Activated CD4-positive, alpha-beta T cell treated with anti-CD3 and anti-CD28 coated beads, Interleukin-2, amount 10 ng/mL, durations not matched to agents 7 days and 5 days (primary cell): ENCODE measurements at regions not wholly inside any gene's neighbourhood (a gene's known extent, or its start where the extent isn't known, plus 50 kb on each side); places are given as distances from the start of the nearest gene placed in this dataset.

ENCODE experiments used
- CTCF ChIA-PET: fragments of 350-600 bp; sonication (Branson Sonifier 250); formaldehyde crosslinking; loops from one replicate; lab custom pipeline; 2021; ENCODE audit warnings: antibody characterized with exemption; lab: Charles Lee
- POLR2A ChIA-PET: fragments of 350-600 bp; sonication (Branson Sonifier 250); formaldehyde crosslinking; loops from one replicate; lab custom pipeline; 2021; ENCODE audit warnings: antibody characterized with exemption; lab: Charles Lee
- DNase-seq: peaks from one replicate; pipeline ENCODE4 v3.0.0-alpha.2; 2020
- H3K27ac Mint-ChIP-seq: one replicate; pipeline ENCODE4 v1.8.0; 2021; ENCODE audit warnings: mild to moderate bottlenecking, moderate library complexity, mixed read lengths
- H3K27me3 Mint-ChIP-seq: one replicate; pipeline ENCODE4 v1.8.0; 2021; ENCODE audit warnings: mixed read lengths
- H3K36me3 Mint-ChIP-seq: one replicate; pipeline ENCODE4 v1.8.0; 2021; ENCODE audit warnings: low read depth, mixed read lengths
- H3K4me1 Mint-ChIP-seq: one replicate; pipeline ENCODE4 v1.8.0; 2021; ENCODE audit warnings: mixed read lengths
- H3K4me3 Mint-ChIP-seq: one replicate; pipeline ENCODE4 v1.8.0; 2021; ENCODE audit warnings: mild to moderate bottlenecking, moderate library complexity, mixed read lengths
- H3K9me3 Mint-ChIP-seq: one replicate; pipeline ENCODE4 v1.8.0; 2021; ENCODE audit warnings: mixed read lengths

DNA sequence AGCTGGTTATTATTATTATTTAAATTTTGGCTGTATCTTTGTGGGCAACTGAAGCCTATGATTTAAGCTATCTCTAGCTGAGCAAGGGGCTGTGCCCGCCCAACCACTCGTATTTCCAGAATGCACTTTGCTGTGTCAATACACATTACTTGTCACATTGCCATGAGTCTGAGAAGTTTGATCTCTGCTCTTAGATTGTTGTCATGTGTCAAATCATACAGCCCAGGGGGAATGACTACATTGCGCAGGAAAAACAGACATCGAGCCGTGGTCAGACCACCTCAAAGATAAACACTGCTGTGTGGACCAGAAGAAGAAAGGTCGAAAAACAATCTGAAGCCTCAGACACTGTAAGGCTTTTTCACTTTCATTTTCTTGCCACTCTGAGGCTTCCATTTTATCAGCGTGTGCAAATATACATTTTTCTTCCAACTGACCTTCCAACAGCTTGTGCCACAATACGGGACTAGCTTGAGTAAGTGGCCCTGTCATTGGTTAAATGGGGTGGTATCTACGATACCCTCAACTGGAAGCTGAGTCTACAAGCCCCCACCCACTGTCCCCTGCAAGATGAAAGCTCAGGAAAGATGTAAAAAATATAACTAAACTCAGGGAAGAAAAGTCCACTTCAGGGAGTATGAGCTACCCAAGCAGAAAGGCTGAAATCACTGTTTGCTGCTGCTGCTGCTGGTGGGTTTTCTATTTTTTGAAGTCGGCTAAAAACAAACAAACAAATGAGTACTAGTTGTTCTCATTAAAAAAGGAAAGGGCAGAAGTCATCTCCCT is 603.0 kb downstream of the BNC2 start:
- Mint-ChIP-seq H3K27ac (no peak overlapping the region), H3K4me3 (no peak overlapping the region), H3K9me3 (no peaks in the 10 kb centered on the region), H3K4me1 (peaks cover 7% of the 10 kb centered on the region), H3K36me3 (no peaks in the 10 kb centered on the region), H3K27me3 (no peaks in the 10 kb centered on the region)
- ChIA-PET POLR2A (no interaction called here), CTCF (no interaction called here)
- DNase-seq = no peak

DNA sequence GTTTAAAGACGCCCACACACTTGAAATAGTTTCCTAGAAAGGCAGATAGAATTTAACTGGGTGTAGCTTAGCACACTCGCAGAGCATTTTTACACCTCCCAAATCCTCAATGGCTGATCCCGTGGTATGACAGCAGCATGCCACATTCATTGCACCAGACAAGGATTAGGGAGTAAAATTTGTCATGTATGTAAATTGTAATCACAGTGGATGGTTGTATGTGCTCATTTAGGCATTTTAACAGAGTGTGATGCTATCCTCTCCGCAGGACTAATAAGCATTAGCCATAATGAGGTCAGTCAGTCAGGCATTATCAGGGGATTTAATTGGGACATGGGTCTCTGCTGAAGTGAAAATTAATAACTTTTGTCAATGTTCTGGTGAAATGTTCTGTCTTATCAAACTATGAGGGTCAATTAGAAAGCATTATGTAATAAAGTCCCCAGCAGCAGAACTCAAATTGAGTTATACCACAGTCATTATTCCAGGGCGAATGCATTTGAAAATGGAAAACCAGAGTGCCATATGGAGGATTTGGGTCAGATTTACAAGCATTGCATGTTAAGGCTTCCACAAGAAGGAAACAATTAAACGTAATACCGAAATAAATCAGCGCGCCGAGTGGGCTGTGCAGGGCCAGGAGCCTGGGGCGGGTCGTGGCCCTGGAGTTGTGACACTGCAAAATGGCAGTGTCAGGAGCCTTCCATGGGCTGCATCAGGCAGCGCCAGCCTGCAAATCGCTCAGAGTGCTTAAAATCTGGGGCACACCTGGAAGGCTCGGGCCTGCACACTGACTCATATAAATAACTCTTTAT is 602.2 kb downstream of the BNC2 start:
- ChIA-PET POLR2A (no interaction called here), CTCF (no interaction called here)
- Mint-ChIP-seq H3K27me3 (no peaks in the 10 kb centered on the region), H3K9me3 (no peaks in the 10 kb centered on the region), H3K4me3 (no peak overlapping the region), H3K36me3 (no peaks in the 10 kb centered on the region), H3K4me1 (peaks cover 7% of the 10 kb centered on the region), H3K27ac (no peak overlapping the region)
- DNase-seq = no peak

DNA sequence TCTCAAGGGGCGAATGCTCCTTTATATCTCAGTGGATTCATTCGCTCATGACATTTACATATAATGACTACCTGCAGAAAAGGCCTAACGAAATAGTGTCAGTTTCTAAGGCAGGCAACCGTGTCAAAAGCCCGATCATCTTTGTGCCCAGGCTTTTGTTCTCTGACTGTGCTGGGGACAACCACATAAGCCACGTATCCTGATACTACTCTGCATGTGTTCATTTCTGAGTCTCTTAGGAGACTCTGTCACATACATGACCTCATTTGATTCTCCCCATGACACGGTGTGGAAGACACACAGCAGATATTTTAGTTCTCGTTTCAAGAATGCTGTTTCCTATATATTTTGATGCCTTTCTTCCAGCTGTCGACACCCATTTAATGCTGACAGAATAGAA is 598.5 kb downstream of the BNC2 start:
- H3K36me3 Mint-ChIP-seq = no peaks in the 10 kb centered on the region
- no peak for DNase-seq
- H3K4me3 Mint-ChIP-seq = no peak overlapping the region
- H3K9me3 Mint-ChIP-seq = no peaks in the 10 kb centered on the region
- no peak overlapping the region for H3K27ac Mint-ChIP-seq
- CTCF ChIA-PET = no interaction called here
- H3K4me1 Mint-ChIP-seq = peaks cover 4% of the 10 kb centered on the region
- POLR2A ChIA-PET = no interaction called here
- H3K27me3 Mint-ChIP-seq = no peaks in the 10 kb centered on the region

DNA sequence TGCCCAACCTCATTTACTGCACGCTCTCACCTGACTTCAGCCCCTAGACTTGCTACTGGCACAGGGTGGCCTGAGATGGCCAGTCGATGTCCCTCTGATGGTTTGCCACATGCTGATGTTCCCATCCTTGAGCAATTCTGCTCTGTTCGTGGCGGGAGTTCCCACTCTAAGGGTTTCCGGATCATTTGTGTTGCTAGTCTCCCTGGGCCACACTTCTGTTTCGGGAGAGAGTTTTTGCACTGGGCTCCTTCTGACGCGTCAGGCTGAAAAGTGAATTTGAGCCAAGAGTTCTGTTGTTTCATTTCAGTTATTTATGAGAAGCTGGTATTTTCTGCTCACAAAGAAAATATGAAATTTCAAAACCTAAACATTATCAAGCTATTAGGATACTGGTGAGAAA is 597.7 kb downstream of the BNC2 start:
- POLR2A ChIA-PET = no interaction called here
- DNase-seq = no peak
- Mint-ChIP-seq H3K36me3 (no peaks in the 10 kb centered on the region), H3K27me3 (no peaks in the 10 kb centered on the region), H3K27ac (no peak overlapping the region), H3K9me3 (no peaks in the 10 kb centered on the region), H3K4me3 (no peak overlapping the region), H3K4me1 (no peaks in the 10 kb centered on the region)
- CTCF ChIA-PET = no interaction called here

DNA sequence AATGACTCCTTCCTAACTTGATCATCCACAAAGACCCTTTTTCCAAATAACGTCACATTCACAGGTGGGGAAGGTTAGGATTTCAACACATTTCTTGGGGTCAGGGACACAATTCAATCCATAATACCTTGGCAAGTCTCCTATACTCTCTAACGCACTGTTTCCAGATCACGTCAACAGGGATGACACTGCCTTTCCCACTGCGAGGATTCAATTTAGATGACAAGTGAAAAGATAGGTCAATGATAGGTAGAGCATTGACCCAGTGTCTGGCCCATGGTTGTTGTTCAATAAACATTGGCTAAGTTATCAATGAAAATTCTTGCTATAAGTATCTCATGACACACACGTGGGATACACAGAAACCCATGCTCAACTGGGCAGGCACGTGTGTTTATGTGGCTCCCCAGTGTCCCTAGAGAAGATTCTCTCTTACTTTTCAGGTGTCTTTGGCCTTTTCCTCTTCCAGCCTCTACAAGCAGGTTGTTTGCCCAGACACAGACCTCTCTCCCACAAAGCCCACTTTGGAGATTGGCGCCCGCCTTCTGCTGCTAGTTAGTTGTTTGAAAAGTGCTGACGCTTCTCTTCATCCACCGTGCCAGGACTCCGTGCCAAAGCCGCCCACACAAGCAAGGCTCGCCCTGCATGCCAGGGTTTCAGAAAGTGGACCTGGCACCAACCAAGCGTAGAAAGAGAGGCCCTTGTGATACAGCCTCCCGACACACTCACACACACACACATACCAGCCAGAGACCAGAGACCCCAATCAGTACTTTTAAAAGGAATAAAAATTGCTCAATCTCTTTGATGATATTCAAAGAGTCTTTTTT is 594.5 kb downstream of the BNC2 start:
- no peaks in the 10 kb centered on the region for H3K27me3 Mint-ChIP-seq
- no peaks in the 10 kb centered on the region for H3K4me1 Mint-ChIP-seq
- no peaks in the 10 kb centered on the region for H3K36me3 Mint-ChIP-seq
- no peaks in the 10 kb centered on the region for H3K9me3 Mint-ChIP-seq
- ChIA-PET POLR2A (no interaction called here), CTCF (no interaction called here)
- no peak overlapping the region for H3K27ac Mint-ChIP-seq
- no peak for DNase-seq
- H3K4me3 Mint-ChIP-seq = no peak overlapping the region

DNA sequence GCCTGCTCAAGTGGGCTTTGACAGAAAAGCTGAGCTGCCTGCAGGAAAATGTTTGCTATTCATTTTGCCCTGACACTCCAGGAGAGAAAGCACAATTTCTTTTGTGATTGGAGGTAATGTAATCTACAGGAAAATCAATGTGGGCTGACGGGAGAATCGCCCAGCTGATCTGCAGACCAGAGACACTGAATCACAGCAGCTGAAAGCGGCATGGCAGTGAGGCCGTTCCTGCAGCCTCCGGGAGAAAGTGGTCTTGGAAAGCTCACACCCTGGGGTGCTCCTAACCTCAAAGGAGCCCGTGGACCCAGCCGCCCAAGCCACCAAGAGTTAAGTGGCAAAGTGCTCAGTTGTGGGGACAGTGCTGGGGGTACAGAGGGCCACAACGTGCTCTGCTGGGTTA is 593.6 kb downstream of the BNC2 start:
- Mint-ChIP-seq H3K27ac (no peak overlapping the region), H3K27me3 (no peaks in the 10 kb centered on the region), H3K4me1 (no peaks in the 10 kb centered on the region), H3K4me3 (no peak overlapping the region), H3K9me3 (no peaks in the 10 kb centered on the region), H3K36me3 (no peaks in the 10 kb centered on the region)
- DNase-seq = no peak
- CTCF ChIA-PET = no interaction called here
- POLR2A ChIA-PET = no interaction called here

DNA sequence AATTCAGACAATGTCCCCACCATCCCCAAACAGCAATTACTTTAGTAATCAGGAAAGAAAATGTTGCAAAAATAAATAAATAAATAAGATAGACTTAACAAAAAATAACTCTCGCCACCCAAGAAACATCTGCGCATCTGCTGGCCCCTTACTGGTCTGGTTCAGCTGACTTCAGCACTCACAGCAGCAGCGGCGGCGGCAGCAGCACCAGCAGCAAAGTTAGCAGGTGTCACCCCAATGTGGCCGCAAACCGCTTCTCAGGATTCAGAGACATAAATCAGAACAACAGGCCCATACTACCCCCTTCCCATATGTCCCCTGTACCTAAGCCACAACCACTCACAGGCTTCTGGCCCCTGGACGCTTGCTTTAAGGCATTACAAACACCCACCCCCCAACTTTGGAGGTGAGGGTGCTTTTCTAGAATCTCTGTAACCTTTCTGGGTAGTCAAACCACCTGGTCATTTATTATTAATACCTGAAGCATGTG is 593.0 kb downstream of the BNC2 start:
- DNase-seq = no peak
- H3K27me3 Mint-ChIP-seq = no peaks in the 10 kb centered on the region
- POLR2A ChIA-PET = no interaction called here
- CTCF ChIA-PET = no interaction called here
- H3K4me1 Mint-ChIP-seq = no peaks in the 10 kb centered on the region
- H3K9me3 Mint-ChIP-seq = no peaks in the 10 kb centered on the region
- no peak overlapping the region for H3K4me3 Mint-ChIP-seq
- no peaks in the 10 kb centered on the region for H3K36me3 Mint-ChIP-seq
- no peak overlapping the region for H3K27ac Mint-ChIP-seq

DNA sequence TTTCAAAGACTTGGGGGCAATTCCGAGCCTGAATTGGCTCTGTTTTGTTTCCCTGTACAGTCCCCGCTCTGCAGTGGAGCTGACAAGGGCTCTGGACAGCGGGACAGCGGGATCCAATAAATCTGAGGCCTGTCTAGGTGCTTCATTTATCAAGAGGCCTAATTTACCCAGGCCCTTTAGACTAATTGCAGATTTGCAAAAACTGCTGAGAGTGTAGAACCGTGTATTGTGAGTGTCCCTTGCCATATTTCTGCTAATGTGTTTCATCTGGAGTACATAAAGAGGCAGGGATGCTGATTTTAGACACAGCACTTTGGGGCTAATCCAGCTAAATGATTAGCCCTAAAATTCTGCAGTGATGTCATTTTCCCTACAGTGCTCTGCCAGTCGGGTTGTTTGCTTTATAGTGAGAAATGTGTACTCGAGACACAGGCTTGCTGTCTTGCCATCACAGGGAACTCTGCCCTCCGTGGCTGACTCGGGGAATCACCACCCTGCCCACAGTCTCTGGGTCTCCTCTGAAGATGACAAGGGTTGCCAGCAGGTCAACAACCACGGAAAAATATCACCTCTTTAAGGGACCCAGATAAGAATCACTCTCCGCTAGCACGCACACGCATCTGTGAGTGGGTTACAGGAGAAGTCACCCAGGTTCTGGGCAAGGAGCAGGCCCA is 592.0 kb downstream of the BNC2 start:
- no peak for DNase-seq
- Mint-ChIP-seq H3K9me3 (peaks cover 3% of the 10 kb centered on the region), H3K27ac (no peak overlapping the region), H3K27me3 (no peaks in the 10 kb centered on the region), H3K4me3 (no peak overlapping the region), H3K36me3 (no peaks in the 10 kb centered on the region), H3K4me1 (no peaks in the 10 kb centered on the region)
- CTCF ChIA-PET = no interaction called here
- POLR2A ChIA-PET = no interaction called here

DNA sequence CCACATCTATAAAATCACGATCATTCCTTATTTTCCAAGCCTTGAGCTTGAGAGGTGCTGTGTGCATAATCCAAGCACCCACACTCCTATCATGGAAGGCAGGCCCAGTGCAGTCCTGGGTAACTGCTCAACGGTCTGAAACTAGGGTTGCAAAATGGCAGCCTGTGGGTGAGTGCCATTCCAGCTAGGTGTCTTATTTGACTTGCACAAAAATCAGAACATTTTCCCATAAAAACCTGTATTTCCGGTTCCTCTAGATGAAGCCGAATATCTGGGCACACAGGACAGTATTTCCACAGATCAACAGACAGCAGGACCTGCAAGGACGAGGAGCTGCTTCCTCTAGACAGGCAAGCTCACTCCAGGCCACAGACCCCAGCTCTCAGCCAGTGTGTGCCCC is 588.8 kb downstream of the BNC2 start:
- Mint-ChIP-seq H3K4me3 (no peak overlapping the region), H3K27ac (no peak overlapping the region), H3K9me3 (peaks cover 3% of the 10 kb centered on the region), H3K36me3 (no peaks in the 10 kb centered on the region), H3K4me1 (no peaks in the 10 kb centered on the region), H3K27me3 (no peaks in the 10 kb centered on the region)
- no peak for DNase-seq
- ChIA-PET CTCF (no interaction called here), POLR2A (no interaction called here)

DNA sequence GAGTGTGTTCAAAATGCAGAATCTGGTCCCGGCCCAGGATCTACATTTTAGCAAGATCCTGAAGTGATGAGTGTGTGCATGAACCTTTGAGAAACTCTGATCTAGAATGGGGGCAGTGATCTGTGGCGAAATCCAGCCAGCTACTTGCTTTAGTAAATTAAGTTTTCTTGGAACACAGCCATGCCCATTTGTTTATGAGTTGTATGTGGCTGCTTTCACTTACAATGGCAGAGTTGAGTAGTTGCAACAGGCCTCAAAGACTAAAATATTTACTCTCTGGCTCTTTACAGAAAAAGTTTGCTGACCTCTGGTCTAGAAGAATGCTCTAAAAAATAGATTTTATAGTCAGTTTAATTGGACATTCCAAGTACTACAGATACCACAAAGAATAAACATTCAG is 588.3 kb downstream of the BNC2 start:
- H3K9me3 Mint-ChIP-seq = peaks cover 3% of the 10 kb centered on the region
- POLR2A ChIA-PET = no interaction called here
- H3K27ac Mint-ChIP-seq = no peak overlapping the region
- no peak for DNase-seq
- H3K27me3 Mint-ChIP-seq = no peaks in the 10 kb centered on the region
- H3K4me1 Mint-ChIP-seq = no peaks in the 10 kb centered on the region
- CTCF ChIA-PET = no interaction called here
- H3K4me3 Mint-ChIP-seq = no peak overlapping the region
- H3K36me3 Mint-ChIP-seq = no peaks in the 10 kb centered on the region

DNA sequence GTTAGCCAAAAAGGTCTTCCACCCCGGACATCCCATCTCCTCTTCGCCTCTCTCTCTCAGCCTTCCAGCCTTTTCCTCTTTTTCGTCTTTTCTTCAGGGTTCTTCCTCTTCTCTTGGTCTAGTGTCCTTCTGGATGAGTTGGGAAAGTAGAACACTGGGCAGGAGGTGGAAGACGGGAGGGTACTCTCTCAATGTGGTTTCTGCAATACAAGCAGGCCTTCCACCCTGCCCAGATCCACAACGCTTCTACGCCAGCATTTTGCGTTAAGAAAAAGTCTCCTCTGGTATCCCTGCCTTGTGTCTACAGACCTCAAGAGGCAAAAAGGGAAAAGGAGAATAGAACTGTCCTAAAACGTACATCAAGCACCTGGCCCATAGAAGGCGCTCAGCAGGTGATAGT is 587.8 kb downstream of the BNC2 start:
- ChIA-PET POLR2A (no interaction called here), CTCF (no interaction called here)
- Mint-ChIP-seq H3K9me3 (peaks cover 3% of the 10 kb centered on the region), H3K27me3 (no peaks in the 10 kb centered on the region), H3K4me3 (no peak overlapping the region), H3K36me3 (no peaks in the 10 kb centered on the region), H3K4me1 (no peaks in the 10 kb centered on the region), H3K27ac (no peak overlapping the region)
- no peak for DNase-seq

DNA sequence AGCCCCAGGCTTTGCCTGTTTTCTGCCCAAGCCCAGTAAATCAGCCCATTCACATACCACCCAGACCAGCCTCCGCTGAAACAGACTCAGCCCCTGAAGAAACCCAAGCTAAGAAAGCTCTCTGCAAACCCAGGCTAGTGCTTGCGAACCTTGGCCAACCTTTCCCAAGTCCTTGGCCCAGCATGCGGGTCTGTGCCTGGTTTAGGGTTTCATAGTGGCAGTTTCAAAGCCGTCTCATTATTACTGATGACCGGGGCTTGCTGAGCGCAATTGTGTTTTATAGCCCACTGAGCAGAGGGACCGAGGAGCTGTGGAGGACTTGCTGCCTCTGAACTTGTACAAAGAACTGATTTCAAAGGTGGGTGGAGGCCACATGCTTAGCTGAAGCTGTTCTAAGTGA is 584.3 kb downstream of the BNC2 start:
- CTCF ChIA-PET = no interaction called here
- Mint-ChIP-seq H3K9me3 (peaks cover 3% of the 10 kb centered on the region), H3K4me3 (no peak overlapping the region), H3K27me3 (no peaks in the 10 kb centered on the region), H3K36me3 (no peaks in the 10 kb centered on the region), H3K4me1 (no peaks in the 10 kb centered on the region), H3K27ac (no peak overlapping the region)
- POLR2A ChIA-PET = no interaction called here
- DNase-seq = no peak
